GM21529 (cell line): ENCODE measurements at regions not wholly inside any gene's neighbourhood (a gene's known extent, or its start where the extent isn't known, plus 50 kb on each side); places are given as distances from the start of the nearest gene placed in this dataset.
A peak's percentile ranks its signal among the peaks of the same experiment; 100 is the strongest.
"Not testable (repeated sequence)": the region's sequence is repeated elsewhere in the genome, so short reads cannot be mapped to it uniquely, and the experiment has no call there.

ENCODE experiments used
- ATAC-seq: cut with Tn5 transposase; IDR thresholded peaks from one replicate; pipeline ENCODE4 v1.9.1; 2021; ENCODE audit not compliant: unreplicated experiment

DNA sequence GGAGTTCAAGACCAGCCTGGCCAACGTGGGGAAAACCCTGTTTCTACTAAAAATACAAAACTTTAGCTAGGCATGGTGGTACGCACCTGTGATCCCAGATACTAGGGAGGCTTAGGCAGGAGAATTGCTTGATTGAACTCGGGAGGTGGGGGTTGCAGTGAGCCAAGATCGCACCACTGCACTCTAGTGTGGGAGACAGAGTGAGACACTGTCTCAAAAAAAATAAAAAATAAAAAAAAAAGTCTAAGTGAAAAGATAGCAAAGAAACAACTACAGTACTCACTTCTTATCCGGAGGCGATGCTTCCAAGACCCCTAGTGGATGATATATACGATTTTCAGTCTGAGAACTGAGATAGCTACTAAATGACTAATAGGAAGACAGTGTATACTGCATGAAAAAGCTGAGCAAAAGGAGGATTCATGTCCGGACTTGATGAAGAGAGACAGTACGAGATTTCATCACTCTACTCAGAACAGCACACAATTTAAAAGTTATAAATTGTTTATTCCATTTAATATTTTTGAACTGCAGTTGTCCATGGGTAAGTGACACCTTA lies 138.7 kb upstream of the GOLGA6L6 start:
- ATAC-seq = not testable (repeated sequence)

DNA sequence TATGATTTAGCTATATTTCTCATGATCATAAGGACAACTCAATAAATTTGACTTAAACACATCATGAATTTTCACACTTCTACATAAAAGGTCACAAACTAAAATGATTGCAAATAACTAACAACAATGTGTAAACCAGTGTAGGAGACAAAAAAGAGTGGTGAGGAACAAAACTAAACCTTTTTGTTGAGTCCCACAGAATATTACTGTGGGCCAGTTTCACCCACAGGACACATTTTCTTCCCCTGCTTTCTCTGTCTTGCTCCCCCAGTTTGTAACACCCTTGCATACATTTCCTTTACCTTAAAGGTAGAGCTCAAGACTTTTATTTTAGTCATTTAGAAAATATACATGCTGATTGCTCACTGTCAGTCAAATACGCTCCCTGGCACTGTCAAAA lies 130.9 kb upstream of the GOLGA6L6 start:
- ATAC-seq = no peak

DNA sequence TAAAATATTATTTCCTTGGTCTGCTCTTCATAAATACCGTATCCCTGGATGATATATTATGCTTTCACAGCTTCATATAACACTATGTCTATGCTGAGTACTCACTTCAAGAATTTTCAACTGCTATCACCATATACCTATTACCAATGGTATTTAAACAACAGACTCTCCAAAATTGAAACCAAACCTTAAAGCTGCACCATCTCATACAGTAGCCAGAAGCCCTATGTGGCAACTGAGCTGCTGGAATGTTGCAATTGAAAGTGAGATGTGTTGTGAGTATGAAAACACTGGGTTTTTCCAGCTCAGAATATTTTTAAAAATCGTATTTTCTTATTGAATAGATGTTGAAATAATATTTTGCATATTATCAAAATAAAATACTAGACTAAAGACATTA lies 130.1 kb upstream of the GOLGA6L6 start:
- no peak for ATAC-seq

DNA sequence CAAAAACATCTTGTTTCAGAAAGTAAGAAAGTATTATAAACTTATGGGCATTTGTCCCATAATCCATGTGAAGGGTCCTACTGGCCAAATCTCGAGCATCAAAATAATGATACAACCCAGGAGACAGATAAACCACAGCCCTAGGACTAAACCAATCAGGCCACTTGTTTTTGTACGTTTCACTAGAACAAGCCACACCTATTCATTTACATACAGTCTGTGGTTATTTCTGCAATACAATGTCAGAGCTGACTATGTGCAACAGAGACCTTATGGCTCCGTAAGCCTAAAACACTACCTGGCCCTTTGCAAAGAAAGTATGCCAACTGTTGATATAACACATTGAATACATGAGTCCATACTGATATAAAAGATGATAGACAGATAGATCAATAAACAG lies 124.8 kb upstream of the GOLGA6L6 start:
- not testable (repeated sequence) for ATAC-seq

DNA sequence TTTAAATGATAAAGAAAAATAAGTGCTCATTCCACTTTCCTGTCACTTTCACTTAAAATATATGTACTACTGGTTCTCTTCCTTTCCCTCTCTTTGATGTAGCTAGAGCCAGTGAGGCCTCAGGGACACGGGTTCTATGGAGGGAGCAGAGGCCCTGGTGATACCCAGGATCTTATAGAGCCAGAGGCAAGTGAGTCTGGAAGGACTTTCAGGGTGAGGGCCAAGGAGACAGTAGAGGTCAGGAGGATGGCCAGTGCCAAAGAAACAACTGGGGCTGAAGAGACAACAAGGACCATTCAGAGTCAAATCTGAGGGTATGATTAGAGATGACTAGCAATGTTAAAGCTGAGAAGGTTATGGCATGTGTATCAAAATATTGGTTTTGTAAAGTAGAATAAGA lies 124.1 kb upstream of the GOLGA6L6 start:
- ATAC-seq = no peak

DNA sequence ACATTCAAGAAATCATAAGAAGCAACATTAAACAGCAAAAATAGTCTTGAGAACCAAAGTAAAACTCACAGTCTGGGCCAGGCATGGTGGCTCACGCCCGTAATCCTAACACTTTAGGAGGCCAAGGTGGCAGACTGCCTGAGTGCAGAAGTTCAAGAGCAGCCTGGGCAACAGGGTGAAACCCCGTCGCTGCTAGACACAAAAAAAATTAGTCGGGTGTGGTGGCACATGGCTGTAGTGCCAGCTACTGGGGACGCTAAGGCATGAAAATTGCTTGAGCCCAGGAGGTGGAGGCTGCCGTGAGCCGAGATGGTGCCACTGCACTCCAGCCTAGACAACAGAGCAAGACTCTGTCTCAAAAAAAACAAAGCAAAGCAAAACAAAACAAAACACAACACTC lies 117.7 kb upstream of the GOLGA6L6 start:
- no peak for ATAC-seq

DNA sequence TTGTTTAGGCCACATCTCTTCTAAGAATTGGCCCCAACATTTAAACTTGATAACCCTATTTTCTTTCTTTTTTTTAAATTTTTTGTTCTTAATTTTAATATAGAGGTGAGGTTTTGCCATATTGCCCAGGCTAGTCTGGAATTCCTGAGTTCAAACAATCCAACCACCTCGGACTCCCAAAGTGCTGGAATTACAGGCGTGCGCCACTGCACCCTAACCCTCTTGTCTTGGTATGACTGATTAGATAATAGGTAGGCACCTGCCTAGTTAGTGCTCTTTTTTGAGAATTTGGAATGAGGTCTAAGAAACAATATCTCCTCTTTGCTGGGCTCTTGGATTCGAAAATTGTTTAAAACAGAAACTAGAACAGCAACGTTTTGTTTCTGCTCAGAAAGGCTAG lies 116.4 kb upstream of the GOLGA6L6 start:
- no peak for ATAC-seq

DNA sequence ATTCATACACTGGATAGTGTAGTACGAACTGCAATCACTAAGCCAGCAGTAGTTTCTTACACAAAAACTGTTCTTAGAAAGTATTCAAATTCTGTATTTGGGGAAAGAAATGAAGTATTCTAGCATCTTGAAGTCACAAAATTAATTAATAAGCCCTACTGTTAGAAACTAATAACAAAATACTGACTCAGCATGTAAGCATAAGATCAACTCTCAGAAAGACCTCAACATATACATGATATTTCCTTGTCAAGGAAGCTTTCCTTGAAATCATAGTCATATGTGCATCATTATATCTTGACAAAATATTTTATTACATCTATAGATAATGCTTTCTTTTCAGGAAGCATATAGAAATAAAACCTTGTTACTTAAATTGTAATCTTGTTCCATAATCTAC lies 115.5 kb upstream of the GOLGA6L6 start:
- no peak for ATAC-seq

DNA sequence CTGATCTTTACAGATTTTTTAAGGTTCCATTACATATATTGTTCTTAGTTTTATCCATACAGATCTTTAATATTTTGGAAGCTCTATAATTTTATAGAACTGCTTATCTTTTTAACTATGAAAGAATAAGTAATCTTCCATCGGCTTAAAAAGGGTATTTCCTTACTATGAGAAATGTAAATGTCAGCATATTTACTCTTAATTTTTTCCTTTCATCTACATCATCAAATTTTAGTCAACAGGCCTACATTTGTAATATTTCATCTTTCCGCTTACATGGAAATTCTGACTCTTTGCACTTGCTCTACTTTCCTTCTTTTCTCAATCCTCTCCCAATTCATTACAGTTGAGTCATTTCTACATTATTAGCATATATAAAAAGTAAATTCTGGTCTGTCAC lies 111.3 kb upstream of the GOLGA6L6 start:
- no peak for ATAC-seq

DNA sequence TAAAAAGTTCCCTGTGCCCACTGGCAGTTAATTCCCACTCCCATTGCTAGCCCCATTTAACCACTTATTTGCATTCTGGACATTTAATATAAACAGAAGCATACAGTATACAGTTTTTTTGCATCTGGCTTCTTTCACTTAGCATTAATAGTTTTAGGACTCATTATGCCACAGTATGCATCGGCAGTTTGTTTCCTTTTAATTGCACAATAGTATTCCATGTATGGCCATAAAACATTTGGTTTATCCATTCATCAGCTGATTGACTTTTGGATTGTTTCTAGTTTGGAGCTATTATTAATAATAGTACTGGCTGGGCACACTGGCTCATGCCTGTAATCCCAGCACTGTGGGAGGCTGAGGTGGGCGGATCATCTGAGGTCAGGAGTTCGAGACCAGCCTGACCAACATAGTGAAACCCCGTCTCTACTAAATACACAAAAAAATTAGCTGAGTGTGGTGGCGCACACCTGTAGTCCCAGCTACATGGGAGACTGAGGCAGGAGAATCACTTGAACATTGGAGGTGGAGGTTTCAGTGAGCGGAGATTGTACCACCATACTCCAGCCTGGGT lies 106.9 kb upstream of the GOLGA6L6 start:
- not testable (repeated sequence) for ATAC-seq

DNA sequence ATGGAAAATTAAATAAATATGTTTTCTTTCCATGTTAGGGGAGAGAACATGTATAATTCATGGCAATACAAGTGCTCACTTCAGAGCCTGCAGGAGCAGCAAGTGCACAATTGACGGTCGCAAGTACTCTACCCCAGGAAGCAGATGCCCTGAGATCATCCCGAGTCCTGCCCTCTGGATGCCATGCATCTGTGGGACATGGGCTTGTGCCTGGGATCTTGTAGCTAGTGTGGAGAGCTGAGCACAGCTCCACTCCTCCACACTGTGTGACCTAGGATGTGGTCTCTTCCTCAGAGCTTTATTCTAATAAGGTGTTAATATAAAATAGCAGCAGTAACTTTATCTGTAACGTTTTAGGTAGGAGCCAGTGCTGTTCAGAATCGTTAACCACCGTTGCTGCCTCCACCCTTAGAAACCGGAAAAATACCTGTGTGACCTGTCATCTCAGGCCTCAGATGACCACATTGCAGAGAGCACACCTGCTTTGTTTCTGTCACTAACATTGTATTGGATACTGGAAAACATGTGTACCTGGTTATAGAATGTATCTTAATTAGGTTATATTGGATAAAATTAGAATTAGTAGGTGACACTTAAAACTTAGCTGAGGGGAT lies 105.0 kb upstream of the GOLGA6L6 start:
- ATAC-seq = no peak

DNA sequence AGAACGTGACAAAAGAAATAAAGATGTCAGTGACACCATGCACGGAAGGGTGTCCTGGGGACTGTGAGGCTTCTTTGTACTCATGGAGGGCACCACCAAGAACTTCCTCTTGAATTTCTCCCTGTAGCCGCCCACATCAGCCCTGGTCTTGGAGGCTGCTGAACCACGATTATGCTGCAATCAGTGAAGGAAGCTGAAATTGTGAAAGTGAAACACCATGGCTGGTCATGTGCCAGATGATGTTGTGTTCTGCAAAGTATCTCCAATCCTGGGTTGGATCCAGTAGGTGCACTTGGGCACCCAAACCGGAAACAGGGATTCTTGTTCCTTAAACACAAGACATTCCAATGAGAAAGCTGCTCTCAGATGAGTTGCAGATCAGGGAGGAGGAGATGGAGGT lies 104.4 kb upstream of the GOLGA6L6 start:
- ATAC-seq = peak; percentile 44

DNA sequence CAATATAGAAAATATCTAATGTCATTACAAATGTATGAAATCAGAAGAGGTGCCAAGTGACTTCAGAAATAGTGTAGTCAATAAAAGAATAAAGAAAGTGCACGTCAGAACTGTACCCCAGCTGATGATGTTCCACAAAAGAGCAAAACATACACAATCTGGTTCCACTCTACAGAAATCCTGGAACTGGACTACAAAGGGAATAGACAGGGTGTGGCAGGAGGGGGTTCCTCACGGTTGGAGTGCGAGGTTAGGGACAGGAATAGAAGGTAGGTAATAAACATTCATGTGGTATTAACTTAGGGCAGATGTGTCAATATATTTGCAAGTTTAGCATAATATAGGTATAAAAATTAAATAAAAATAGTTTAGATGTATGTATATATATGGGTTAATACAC lies 103.3 kb upstream of the GOLGA6L6 start:
- no peak for ATAC-seq

DNA sequence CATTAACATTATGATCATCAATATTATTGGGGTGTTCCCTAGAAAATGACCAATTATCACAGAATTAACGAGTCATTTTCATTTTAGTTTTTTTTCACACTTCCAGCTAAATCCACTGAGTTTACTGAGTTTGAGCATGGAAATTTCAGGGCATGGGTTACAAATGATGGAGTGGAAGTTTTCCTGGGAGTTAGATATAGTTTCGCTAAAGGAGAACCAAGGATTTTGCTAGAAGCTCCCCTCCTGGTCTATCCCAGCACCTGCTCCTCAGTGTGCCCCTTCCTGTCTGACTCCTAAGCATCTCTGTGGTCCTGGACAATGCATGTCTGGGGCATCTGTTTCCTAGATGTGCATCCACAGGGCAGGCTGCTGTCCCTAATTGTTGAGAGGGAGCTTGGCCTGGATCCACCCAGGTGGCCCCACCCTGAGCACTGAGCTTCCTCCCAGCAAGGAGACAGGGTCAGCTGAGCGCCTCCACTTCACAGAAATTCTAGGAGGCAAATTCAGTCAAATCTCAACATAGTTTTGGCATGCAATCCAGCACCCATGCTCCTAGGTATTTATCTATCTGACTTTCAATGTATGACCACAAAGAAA lies 102.3 kb upstream of the GOLGA6L6 start:
- no peak for ATAC-seq

DNA sequence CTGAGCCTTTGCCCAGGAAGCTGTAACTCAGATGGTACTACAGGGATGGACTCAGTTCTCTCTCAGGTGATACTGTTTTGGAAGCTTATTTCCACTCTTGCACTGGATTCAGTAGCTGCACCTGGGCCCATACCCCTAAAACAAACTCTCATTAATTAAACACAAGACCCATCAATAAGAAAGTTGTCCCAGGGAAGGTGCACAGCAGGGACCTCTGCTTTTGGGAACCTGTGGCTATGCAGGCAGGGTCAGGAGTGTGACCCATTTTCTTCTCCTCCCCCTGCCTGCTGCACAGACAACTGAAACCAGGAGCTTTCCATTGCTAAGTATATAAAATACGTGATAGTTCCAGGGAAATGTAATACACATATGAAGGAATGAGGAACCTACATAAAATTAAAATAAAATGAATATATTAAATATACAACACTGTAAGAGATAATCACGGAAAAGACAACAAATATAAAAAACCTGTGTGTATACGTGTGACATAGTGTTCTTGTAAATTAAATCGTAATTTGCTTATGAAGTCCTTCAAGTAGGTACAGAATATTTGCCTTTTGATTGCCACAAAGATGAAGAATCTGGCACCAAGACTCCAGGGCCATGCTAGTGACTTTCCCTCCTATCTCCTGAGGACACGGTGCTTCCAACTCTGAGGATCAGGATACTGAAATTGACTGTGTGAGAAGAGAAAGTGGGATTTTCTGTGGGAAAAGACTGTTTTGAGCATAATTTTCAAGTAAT lies 101.6 kb upstream of the GOLGA6L6 start:
- no peak for ATAC-seq

DNA sequence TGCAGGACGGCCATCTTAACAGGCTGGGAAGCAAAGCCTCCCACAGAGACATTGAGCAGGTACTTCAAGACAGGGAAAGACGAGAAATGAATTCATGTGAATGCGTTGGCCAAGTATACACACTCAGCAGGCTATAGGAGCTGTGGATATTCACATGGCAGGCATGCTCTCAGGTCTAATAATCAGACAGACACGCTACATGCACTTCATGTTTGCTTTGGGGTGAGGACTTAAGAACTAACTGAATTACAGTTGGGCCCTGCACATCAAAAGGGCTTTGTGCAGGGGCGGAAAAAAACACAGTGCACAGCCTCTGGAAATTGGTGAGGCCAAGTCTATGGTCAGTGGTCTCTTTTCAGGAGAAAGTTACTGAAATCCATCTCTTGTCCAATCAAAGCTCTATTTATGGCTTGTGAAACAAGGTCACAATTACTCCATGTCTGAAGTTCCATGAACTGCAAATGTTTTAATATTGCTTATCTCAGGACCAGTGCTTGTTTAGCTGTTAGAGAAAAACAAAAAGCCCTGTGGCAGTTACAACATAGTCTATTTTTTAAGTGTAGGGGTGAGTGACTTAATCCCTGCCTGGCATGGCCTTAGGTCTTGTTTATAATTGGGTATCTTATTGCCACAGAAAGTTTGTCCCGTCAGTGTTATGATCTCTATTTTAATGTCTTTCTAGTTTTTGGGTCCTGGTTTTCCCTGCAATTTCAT lies 100.6 kb upstream of the GOLGA6L6 start:
- ATAC-seq = no peak

DNA sequence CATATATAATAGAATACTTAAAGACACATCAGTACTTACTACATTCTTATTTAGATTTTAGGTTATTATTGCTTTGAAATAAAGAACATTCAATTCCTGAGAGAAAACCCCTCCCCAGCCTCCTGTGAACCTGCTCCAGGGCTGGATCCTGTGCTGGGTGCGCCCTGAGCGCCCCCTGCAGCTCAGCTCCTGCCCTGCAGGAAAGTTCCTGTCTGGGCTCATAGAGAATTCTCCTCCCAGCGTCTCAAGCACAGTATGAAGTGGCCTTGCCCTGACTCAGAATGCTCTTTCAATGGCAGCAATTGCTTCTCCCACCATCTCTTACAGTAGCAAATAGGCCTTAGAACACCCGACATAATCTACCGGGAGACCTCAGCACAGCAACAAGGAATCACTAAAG lies 98.8 kb upstream of the GOLGA6L6 start:
- ATAC-seq = peak; percentile 55

DNA sequence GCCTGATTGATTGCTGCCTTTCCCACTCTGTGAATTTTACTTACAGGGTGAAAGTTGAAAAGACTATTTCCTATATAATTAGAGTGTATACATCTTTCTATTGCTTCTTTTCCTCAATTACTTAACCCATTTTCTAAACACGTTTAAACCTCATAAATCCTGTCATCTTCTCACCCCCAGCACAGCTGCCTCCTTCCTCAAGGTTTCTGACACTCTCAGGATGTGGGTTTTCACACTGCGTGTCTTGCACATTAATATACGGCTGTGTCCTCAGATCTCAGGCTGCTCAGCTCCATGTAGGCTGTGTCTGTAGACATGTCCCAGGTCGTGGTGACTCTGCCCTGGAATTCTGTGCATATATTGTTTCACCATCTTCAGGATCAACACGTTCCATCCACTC lies 97.6 kb upstream of the GOLGA6L6 start:
- ATAC-seq = not testable (repeated sequence)

DNA sequence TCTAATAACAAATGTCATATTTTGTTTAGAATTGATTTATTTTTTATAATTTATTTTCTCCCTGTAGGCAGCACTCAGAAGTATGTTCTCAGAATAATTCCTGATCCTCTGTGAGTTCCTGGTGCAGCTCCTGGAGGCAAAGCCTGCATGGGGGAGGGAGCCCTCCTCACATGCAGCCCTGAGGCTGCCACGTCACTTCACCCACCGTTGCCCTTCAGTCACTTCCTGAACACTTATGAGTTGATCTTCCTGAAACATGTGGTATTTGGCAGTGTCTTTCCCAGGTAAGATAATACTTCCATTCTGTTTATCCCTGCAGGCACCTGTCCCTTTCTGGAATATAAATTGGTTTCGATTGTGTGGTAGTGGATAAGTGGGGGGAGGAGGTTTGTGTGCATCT lies 95.9 kb upstream of the GOLGA6L6 start:
- ATAC-seq = peak; percentile 48

DNA sequence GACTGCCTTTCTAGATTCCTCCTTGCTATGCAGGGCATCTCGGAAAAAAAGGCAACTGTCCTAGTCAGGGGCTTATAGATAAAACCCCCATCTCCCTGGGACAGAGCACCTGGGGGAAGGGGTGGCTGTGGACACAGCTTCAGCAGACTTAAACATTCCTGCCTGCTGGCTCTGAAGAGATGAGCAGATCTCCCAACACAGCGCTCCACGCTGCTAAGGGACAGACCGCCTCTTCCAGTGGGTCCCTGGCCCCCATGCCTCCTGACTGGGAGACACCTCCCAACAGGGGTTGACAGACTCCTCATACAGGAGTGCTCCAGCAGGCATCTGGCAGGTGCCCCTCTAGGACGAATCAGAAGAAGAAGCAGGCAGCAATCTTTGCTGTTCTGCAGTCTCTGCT lies 87.9 kb upstream of the GOLGA6L6 start:
- not testable (repeated sequence) for ATAC-seq

DNA sequence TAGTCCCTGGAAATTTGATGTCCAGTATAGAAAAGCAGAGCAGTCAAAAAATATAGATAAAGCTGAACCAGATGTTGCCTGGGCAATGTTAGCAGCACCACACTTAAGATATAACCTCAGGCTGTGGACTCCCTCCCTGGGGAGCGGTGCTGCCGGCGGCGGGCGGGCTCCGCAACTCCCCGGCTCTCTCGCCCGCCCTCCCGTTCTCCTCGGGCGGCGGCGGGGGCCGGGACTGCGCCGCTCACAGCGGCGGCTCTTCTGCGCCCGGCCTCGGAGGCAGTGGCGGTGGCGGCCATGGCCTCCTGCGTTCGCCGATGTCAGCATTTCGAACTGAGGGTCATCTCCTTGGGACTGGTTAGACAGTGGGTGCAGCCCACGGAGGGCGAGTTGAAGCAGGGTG lies 86.9 kb upstream of the GOLGA6L6 start:
- not testable (repeated sequence) for ATAC-seq
